ENCODE measurements at regions not wholly inside any gene's neighbourhood (a gene's known extent, or its start where the extent isn't known, plus 50 kb on each side); places are given as distances from the start of the nearest gene placed in this dataset.

DNA sequence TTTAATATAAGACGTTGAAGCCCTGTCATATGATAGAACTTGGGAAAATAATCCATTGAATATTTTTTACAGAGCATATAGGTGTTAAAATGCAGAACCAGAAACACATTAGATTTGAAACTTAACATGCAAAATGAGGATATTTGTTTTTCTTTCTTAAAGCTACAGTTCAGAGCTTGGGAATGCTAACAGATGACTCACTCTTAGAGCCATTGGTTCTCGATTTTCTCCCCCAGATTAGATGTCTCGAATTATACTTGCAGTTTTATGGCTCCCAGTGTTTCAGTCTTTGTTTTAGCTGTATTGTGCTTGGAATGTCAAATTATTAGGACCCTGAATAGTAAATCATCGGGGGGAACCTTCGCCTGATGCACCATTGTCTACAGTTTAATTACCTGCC, 575.7 kb upstream of the ZP4 start:
- ChIA-PET POLR2A (no interaction called here), CTCF (no interaction called here)
- Histone ChIP-seq H3K9me3 (no peaks in the 10 kb centered on the region), H3K4me3 (ENCODE audit: low read depth, low read length) (no peak overlapping the region), H3K36me3 (ENCODE audit: control insufficient read depth, insufficient read depth, low read length) (no peaks in the 10 kb centered on the region), H3K4me1 (no peaks in the 10 kb centered on the region), H3K27me3 (replicated peaks; ENCODE audit: control insufficient read depth, insufficient read depth, low read length) (no peaks in the 10 kb centered on the region)
- Mint-ChIP-seq H3K36me3 (ENCODE audit: insufficient read depth, unreplicated experiment) (no peaks in the 10 kb centered on the region), H3K9me3 (ENCODE audit: unreplicated experiment) (peaks cover 21% of the 10 kb centered on the region), H3K27me3 (ENCODE audit: insufficient read depth, unreplicated experiment) (peaks cover 4% of the 10 kb centered on the region), H3K4me1 (ENCODE audit: low read depth, unreplicated experiment) (no peaks in the 10 kb centered on the region), H3K27ac (ENCODE audit: unreplicated experiment) (no peak overlapping the region), H3K4me3 (ENCODE audit: unreplicated experiment) (no peak overlapping the region)
- BruUV-seq (replicated peaks), result no TSS peak
- TF ChIP-seq, protein P1, sequence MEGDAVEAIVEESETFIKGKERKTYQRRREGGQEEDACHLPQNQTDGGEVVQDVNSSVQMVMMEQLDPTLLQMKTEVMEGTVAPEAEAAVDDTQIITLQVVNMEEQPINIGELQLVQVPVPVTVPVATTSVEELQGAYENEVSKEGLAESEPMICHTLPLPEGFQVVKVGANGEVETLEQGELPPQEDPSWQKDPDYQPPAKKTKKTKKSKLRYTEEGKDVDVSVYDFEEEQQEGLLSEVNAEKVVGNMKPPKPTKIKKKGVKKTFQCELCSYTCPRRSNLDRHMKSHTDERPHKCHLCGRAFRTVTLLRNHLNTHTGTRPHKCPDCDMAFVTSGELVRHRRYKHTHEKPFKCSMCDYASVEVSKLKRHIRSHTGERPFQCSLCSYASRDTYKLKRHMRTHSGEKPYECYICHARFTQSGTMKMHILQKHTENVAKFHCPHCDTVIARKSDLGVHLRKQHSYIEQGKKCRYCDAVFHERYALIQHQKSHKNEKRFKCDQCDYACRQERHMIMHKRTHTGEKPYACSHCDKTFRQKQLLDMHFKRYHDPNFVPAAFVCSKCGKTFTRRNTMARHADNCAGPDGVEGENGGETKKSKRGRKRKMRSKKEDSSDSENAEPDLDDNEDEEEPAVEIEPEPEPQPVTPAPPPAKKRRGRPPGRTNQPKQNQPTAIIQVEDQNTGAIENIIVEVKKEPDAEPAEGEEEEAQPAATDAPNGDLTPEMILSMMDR (IDR thresholded peaks at IDR 0.05; ENCODE audit: insufficient read depth in 1 of 2, low read depth in 1 of 2, low read length in 1 of 2, severe bottlenecking in 1 of 2, unreplicated experiment in 1 of 2), result no peak
- intact Hi-C loops (cut with micrococcal nuclease; ENCODE audit: unreplicated experiment), result no loop called here
- no peak for DNase-seq

DNA sequence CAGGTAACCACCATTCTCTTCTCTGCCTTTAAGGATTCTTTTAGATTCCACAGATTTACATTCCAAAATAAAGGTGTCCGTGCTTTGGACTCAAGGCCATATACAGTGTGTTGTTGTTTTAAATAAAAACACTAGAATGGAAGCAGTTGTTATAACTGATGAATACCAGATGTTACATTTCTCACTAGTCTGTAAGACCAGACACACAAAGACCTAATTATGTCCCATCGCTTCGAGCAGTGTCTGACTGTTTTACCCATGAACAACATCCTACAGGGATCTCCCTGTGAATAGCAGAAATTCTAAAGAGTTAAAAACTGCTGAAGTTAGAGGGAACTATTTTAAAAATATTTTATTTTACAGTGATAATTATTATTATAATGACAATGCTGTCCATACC, 574.7 kb upstream of the ZP4 start:
- no peaks in the 10 kb centered on the region for H3K36me3 ChIP-seq (ENCODE audit: control insufficient read depth, insufficient read depth, low read length)
- Mint-ChIP-seq H3K9me3 (ENCODE audit: unreplicated experiment) (peaks cover 21% of the 10 kb centered on the region), H3K27me3 (ENCODE audit: insufficient read depth, unreplicated experiment) (peaks cover 4% of the 10 kb centered on the region), H3K36me3 (ENCODE audit: insufficient read depth, unreplicated experiment) (no peaks in the 10 kb centered on the region), H3K4me3 (ENCODE audit: unreplicated experiment) (no peak overlapping the region), H3K4me1 (ENCODE audit: low read depth, unreplicated experiment) (no peaks in the 10 kb centered on the region), H3K27ac (ENCODE audit: unreplicated experiment) (no peak overlapping the region)
- H3K9me3 ChIP-seq, result no peaks in the 10 kb centered on the region
- ChIA-PET POLR2A (no interaction called here), CTCF (no interaction called here)
- H3K27me3 ChIP-seq (replicated peaks; ENCODE audit: control insufficient read depth, insufficient read depth, low read length), result no peaks in the 10 kb centered on the region
- DNase-seq, result no peak
- intact Hi-C loops (cut with micrococcal nuclease; ENCODE audit: unreplicated experiment), result no loop called here
- no peak overlapping the region for H3K4me3 ChIP-seq (ENCODE audit: low read depth, low read length)
- TF ChIP-seq, protein P1 (IDR thresholded peaks at IDR 0.05; ENCODE audit: insufficient read depth in 1 of 2, low read depth in 1 of 2, low read length in 1 of 2, severe bottlenecking in 1 of 2, unreplicated experiment in 1 of 2), result no peak
- BruUV-seq (replicated peaks), result no TSS peak
- H3K4me1 ChIP-seq, result no peaks in the 10 kb centered on the region

GRCh38 chr1:238458899-238459298, 568.2 kb upstream of the ZP4 start:
- H3K27ac Mint-ChIP-seq (ENCODE audit: unreplicated experiment), result no peak overlapping the region
- Histone ChIP-seq H3K4me1 (no peaks in the 10 kb centered on the region), H3K36me3 (ENCODE audit: control insufficient read depth, insufficient read depth, low read length) (no peaks in the 10 kb centered on the region), H3K9me3 (no peaks in the 10 kb centered on the region), H3K4me3 (ENCODE audit: low read depth, low read length) (no peak overlapping the region), H3K27me3 (replicated peaks; ENCODE audit: control insufficient read depth, insufficient read depth, low read length) (no peaks in the 10 kb centered on the region)
- BruUV-seq (replicated peaks), result no TSS peak
- POLR2A ChIA-PET, result no interaction called here
- no peaks in the 10 kb centered on the region for H3K36me3 Mint-ChIP-seq (ENCODE audit: insufficient read depth, unreplicated experiment)
- intact Hi-C loops (cut with micrococcal nuclease; ENCODE audit: unreplicated experiment), result no loop called here
- TF ChIP-seq, protein P1 (IDR thresholded peaks at IDR 0.05; ENCODE audit: insufficient read depth in 1 of 2, low read depth in 1 of 2, low read length in 1 of 2, severe bottlenecking in 1 of 2, unreplicated experiment in 1 of 2), result no peak
- CTCF ChIA-PET, result no interaction called here
- peaks cover 2% of the 10 kb centered on the region for H3K9me3 Mint-ChIP-seq (ENCODE audit: unreplicated experiment)
- no peak overlapping the region for H3K4me3 Mint-ChIP-seq (ENCODE audit: unreplicated experiment)
- no peaks in the 10 kb centered on the region for H3K4me1 Mint-ChIP-seq (ENCODE audit: low read depth, unreplicated experiment)
- peaks cover 4% of the 10 kb centered on the region for H3K27me3 Mint-ChIP-seq (ENCODE audit: insufficient read depth, unreplicated experiment)
- DNase-seq, result no peak

All from Caco-2 (cell line).